GM10266 (cell line): ENCODE measurements at regions not wholly inside any gene's neighbourhood (a gene's known extent, or its start where the extent isn't known, plus 50 kb on each side); places are given as distances from the start of the nearest gene placed in this dataset.

Experiments used
- DNase-seq: peaks from one replicate; pipeline ENCODE4 v3.0.0; 2012; ENCODE audit errors: extremely low spot score
- CTCF ChIP-seq: IDR thresholded peaks from 2 replicates; pipeline ENCODE4 v1.5.1; 2012; ENCODE audit warnings: mild to moderate bottlenecking, low read depth; ENCODE audit not compliant: control insufficient read depth, insufficient read depth; ENCODE audit errors: missing control alignments

DNA sequence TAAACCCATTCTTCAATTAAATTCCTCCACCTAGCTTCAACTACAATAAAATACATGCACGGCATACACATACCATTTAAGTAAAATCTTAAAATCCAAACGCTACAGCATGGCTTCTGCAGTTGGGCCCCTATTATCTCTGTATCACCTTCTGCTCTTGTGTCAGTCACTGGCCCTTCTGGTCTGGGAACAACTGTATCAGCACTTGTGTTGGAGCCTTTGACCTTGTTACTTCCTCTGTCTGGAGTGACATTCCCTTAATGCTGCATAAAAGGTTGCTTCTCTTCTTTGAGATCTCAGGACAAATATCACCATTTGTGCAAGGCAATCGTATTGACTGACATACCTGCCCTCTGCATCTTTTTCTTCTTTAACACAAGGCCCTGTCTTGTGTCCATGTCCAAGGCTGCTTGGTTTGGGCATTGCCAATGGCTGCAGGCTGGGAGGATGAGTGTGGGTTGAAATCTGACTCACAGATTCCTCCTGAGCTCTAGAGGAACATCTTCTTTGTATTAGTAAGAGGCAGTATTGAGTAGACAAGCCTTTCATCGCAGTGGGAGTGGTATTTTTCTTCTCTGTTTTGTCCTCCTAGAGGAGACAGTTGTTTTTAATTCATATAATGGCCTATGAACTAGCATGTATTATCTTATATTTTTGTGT, 267.8 kb upstream of the TRIB2 start:
- no peak for TF ChIP-seq CTCF
- no peak for DNase-seq

DNA sequence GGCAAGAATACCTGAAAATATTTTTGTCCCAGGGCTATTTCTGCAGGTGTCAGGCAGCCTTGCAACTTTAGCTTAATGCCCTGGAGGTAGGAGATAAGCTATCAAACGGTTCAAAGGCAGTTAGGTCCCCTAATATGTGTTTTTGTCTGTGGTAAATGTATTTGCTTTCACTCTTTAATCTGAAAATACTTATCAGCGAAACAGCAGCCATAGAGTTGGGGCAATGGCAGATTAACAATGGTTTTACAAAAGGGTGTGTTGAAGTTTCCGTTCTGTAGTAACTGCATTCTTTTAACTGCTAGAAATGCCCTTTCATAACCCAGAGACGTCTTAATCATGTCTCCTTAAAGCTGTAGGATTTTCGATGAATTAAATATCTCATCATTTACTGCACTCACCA, 265.0 kb upstream of the TRIB2 start:
- DNase-seq = no peak
- TF ChIP-seq CTCF = no peak

GRCh38 chr2:12452185-12452584, 264.6 kb upstream of the TRIB2 start:
- TF ChIP-seq CTCF = no peak
- DNase-seq = no peak

DNA sequence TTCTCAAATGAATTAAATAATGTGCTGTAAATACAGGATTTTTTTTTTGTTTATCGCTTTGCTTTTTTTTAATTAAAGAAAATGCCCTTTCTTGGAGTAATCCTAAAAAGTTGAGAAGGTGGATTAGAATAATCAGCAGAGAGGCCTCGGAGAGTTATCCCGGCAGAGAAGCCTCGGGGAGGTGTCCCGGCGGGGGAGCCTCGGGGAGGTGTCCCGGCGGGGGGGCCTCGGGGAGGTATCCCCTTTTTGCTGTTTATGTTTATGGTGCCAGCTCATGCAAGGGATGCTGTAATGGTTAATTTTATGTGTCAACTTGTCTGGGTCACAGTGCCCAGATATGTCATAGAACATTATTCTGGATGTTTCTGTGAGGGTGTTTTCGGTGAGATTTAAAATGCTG, 263.0 kb upstream of the TRIB2 start:
- TF ChIP-seq CTCF = no peak
- DNase-seq = no peak

DNA sequence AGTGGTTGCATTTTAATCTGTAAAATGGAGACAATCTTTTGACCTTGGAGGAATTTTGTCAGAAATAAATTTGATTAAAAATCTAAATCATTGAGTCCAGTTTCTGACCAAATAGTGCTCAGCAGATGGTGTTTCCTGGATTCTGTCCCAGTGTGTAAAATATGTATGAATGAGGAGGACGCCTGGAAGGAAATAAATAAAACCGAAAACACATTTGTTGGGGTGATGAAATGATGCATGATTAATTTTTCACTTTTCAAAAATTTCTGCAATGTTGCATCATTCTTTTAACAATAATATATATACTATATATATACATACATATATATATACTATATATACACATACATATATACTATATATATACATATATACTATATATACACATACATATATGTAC, 261.1 kb upstream of the TRIB2 start:
- TF ChIP-seq CTCF = no peak
- no peak for DNase-seq

- no peak for TF ChIP-seq CTCF
- DNase-seq = peak; percentile 15
Measured at GRCh38 chr2:12456293-12457106, 260.2 kb upstream of the TRIB2 start.

DNA sequence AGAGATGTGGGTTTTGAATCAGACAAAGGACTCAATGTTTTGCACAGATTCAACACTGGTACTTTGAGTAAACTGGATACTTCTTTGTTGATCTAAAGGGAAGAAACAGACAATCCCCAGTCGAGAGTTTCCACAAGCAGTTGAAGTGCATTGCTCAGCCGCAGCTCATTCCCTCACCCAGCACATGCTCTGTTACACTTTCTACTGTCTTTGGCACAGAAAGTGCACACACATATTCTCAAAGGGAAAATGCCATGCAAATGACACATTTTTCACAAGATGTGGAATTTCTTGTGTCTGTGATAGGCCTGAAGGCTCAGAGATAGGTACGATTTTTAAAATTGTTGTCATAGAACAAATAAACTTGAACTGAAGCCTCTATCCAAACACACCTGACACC, 258.9 kb upstream of the TRIB2 start:
- DNase-seq = no peak
- no peak for TF ChIP-seq CTCF
